Endodermal cell (in vitro differentiated cells): ENCODE measurements at regions not wholly inside any gene's neighbourhood (a gene's known extent, or its start where the extent isn't known, plus 50 kb on each side); places are given as distances from the start of the nearest gene placed in this dataset.

ENCODE experiments used
- DNase-seq: peaks from one replicate; pipeline ENCODE4 v3.0.0-alpha.2; 2017
- H3K27ac ChIP-seq: 2 replicates; pipeline ENCODE4 v1.5.1; 2013; ENCODE audit warnings: mild to moderate bottlenecking, low read depth, low read length, moderate library complexity
- H3K27me3 ChIP-seq: 2 replicates; pipeline ENCODE4 v1.6.1; 2013; ENCODE audit warnings: mild to moderate bottlenecking, low read length, moderate library complexity; ENCODE audit not compliant: insufficient read depth, control insufficient read depth, poor library complexity, severe bottlenecking
- H3K36me3 ChIP-seq: 2 replicates; pipeline ENCODE4 v1.7.0; 2013; ENCODE audit warnings: mild to moderate bottlenecking, low read length, moderate library complexity; ENCODE audit not compliant: control insufficient read depth, insufficient read depth
- H3K4me1 ChIP-seq: one replicate; pipeline ENCODE4 v1.7.0; 2013; ENCODE audit warnings: low read length; ENCODE audit not compliant: control insufficient read depth, insufficient read depth
- H3K4me3 ChIP-seq: 2 replicates; pipeline ENCODE4 v1.5.1; 2013; ENCODE audit warnings: mild to moderate bottlenecking, low read length, moderate library complexity
- H3K9ac ChIP-seq: 2 replicates; pipeline ENCODE4 v1.6.1; 2013; ENCODE audit warnings: mild to moderate bottlenecking, low read length, moderate library complexity; ENCODE audit not compliant: poor library complexity, severe bottlenecking; ENCODE audit errors: extremely low read depth
- H3K9me3 ChIP-seq: 2 replicates; pipeline ENCODE4 v1.6.1; 2013; ENCODE audit warnings: mild to moderate bottlenecking, low read length, moderate library complexity; ENCODE audit not compliant: control insufficient read depth
- H3K27ac Mint-ChIP-seq: 2 replicates; pipeline ENCODE4 v1.8.0; 2020; ENCODE audit warnings: mixed read lengths
- H3K27me3 Mint-ChIP-seq: 2 replicates; pipeline ENCODE4 v1.8.0; 2021; ENCODE audit warnings: mild to moderate bottlenecking, mixed read lengths; ENCODE audit not compliant: insufficient read depth
- H3K36me3 Mint-ChIP-seq: 2 replicates; pipeline ENCODE4 v1.8.0; 2020; ENCODE audit warnings: low read depth, mixed read lengths
- H3K4me1 Mint-ChIP-seq: 2 replicates; pipeline ENCODE4 v1.8.0; 2020; ENCODE audit warnings: mixed read lengths
- H3K4me3 Mint-ChIP-seq: 2 replicates; pipeline ENCODE4 v1.8.0; 2020; ENCODE audit warnings: mild to moderate bottlenecking, moderate library complexity, mixed read lengths
- H3K9me3 Mint-ChIP-seq: 2 replicates; pipeline ENCODE4 v1.8.0; 2020; ENCODE audit warnings: mild to moderate bottlenecking, mixed read lengths
- CTCF ChIP-seq: fragments of 200-600 bp; sonication (generic); conservative IDR thresholded peaks from 2 replicates; pipeline ENCODE4 v1.5.0; 2021; ENCODE audit warnings: antibody characterized with exemption, mild to moderate bottlenecking
- WGBS, 2 experiments: methylation state at CpG; one replicate each; pipeline versions ENCODE4 v1.1.5 to v1.1.7; 2013; ENCODE audit warnings: missing lambda C conversion rate in 2 of 2, mixed read lengths in 1 of 2; ENCODE audit not compliant: insufficient coverage in 1 of 2, insufficient read length in 1 of 2; 5-methylcytosine and 5-hydroxymethylcytosine counted together

- Histone ChIP-seq H3K4me1 (peaks cover 10% of the 10 kb centered on the region), H3K27ac (peak overlapping the region; percentile 22), H3K27me3 (no peaks in the 10 kb centered on the region), H3K36me3 (no peaks in the 10 kb centered on the region), H3K9me3 (peaks cover under 1% of the 10 kb centered on the region), H3K4me3 (no peak overlapping the region), H3K9ac (no peak overlapping the region)
- peaks cover 1% of the 10 kb centered on the region for H3K9me3 Mint-ChIP-seq
- H3K4me3 Mint-ChIP-seq: no peak overlapping the region
- WGBS, 2 experiments: 93% methylated on average over 1 of the region's 1 CpG; no CpG with 5 or more reads in 1 of the 2 experiments
- TF ChIP-seq CTCF: no peak
- no peak overlapping the region for H3K27ac Mint-ChIP-seq
- H3K36me3 Mint-ChIP-seq: peaks cover 2% of the 10 kb centered on the region
- peaks cover 61% of the 10 kb centered on the region for H3K4me1 Mint-ChIP-seq
- H3K27me3 Mint-ChIP-seq: no peaks in the 10 kb centered on the region
- no peak for DNase-seq
Observed at GRCh38 chr6:144655376-144655775, 370.2 kb downstream of the UTRN start.

GRCh38 chr6:144657691-144658090 is 372.6 kb downstream of the UTRN start:
- no peaks in the 10 kb centered on the region for H3K36me3 Mint-ChIP-seq
- no peak for TF ChIP-seq CTCF
- no peak overlapping the region for H3K4me3 Mint-ChIP-seq
- Histone ChIP-seq H3K36me3 (no peaks in the 10 kb centered on the region), H3K4me3 (no peak overlapping the region), H3K9ac (no peak overlapping the region), H3K27ac (no peak overlapping the region), H3K4me1 (peaks cover 25% of the 10 kb centered on the region), H3K27me3 (no peaks in the 10 kb centered on the region), H3K9me3 (no peaks in the 10 kb centered on the region)
- peak; percentile 65 for DNase-seq
- peaks cover 70% of the 10 kb centered on the region for H3K4me1 Mint-ChIP-seq
- peak overlapping the region; percentile 31 for H3K27ac Mint-ChIP-seq
- H3K9me3 Mint-ChIP-seq: no peaks in the 10 kb centered on the region
- 25% methylated on average over 1 to 2 of the region's 2 CpGs for whole genome bisulfite sequencing, 2 experiments
- no peaks in the 10 kb centered on the region for H3K27me3 Mint-ChIP-seq

- Histone ChIP-seq H3K4me3 (no peak overlapping the region), H3K9ac (no peak overlapping the region), H3K27ac (peak overlapping the region; percentile 62), H3K9me3 (no peaks in the 10 kb centered on the region), H3K36me3 (no peaks in the 10 kb centered on the region), H3K4me1 (peaks cover 27% of the 10 kb centered on the region), H3K27me3 (no peaks in the 10 kb centered on the region)
- Mint-ChIP-seq H3K27ac (peak overlapping the region; percentile 65), H3K4me3 (peak overlapping the region; percentile 24), H3K4me1 (peaks cover 77% of the 10 kb centered on the region), H3K9me3 (no peaks in the 10 kb centered on the region), H3K27me3 (no peaks in the 10 kb centered on the region), H3K36me3 (no peaks in the 10 kb centered on the region)
- peak; percentile 75 for DNase-seq
- 67 to 68% methylated on average over 9 to 14 of the region's 14 CpGs for WGBS, 2 experiments
- no peak for TF ChIP-seq CTCF
Observed at GRCh38 chr6:144659202-144660182, 374.4 kb downstream of the UTRN start.
